CD4-positive, alpha-beta T cell treated with Interleukin-6 for 4 hours (primary cell): ENCODE measurements at regions not wholly inside any gene's neighbourhood (a gene's known extent, or its start where the extent isn't known, plus 50 kb on each side); places are given as distances from the start of the nearest gene placed in this dataset.
A peak's percentile ranks its signal among the peaks of the same experiment; 100 is the strongest.

Source experiments
- DNase-seq: peaks from one replicate; pipeline ENCODE4 v3.0.0-alpha.2; 2020; ENCODE audit warnings: mixed read lengths

DNA sequence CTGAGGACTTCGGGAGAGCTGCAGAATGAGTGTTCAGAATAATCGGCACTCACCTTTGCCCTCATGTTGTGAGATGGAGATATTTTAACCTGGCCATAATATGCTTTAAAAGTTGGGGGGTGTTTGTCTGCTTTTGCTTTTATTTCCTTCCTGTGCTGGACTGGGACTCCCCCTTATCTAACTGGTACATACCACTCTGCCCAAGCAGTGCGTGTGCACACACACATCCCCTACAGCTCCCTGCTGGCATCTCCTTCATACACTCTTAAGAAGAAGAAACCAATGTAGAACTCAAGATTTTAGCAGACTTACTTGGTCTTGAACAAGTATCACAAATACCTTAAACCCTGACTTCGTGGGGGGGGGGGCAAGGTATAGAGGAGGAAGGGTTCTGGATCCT is 146.2 kb upstream of the DMRT1 start:
- no peak for DNase-seq

DNA sequence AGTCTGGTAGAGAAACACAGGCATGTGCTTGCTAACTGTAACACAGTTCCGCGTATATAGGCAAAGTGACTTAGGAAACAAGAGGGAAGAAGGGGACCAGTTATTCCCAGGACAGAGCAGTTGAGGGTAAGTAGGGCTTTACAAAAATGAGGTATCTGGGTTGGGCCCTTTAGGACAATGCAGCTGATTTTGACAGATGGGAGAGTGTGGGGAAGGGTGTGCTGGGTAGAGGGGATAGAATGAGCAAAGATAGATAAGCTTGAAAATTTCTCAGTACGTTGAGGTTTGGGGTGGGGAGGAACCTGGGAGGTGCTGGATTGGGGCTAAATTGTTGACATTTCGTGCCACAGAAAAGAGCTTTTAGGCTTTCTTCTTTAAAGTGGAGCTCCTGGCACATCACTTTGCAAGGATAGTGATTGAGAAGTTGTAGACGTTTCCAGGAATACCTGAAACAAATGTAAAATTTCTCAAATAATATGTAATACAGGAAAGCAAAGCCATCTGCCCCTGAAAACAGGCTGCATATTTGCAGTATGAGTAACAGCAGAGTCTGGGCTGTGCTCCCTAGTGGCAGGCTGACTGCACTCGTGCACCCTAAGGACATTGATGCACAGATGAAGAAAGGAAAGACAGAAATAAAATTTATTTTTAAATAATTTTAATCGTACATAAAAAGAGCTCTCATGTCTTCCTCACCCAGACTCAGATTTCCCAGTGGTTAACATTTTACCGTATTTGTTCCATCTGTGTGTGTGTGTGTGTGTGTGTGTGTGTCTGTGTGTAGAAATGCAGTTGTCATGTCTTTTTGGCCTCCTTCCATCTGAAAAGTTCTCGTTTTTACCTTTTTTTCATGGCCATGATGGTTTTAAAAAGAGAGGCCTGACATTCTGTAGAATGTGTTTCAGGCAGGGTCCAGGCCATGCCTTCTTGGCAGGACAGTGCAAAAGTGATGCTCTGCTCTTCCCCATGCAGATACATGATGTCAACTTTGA is 144.9 kb upstream of the DMRT1 start:
- no peak for DNase-seq

- DNase-seq: no peak
These were observed 143.2 kb upstream of the DMRT1 start for GRCh38 chr9:698276-698675.

- DNase-seq: no peak
These were observed 142.5 kb upstream of the DMRT1 start for GRCh38 chr9:698954-699353.

- DNase-seq: no peak
These were observed 142.1 kb upstream of the DMRT1 start for GRCh38 chr9:699396-699795.

DNA sequence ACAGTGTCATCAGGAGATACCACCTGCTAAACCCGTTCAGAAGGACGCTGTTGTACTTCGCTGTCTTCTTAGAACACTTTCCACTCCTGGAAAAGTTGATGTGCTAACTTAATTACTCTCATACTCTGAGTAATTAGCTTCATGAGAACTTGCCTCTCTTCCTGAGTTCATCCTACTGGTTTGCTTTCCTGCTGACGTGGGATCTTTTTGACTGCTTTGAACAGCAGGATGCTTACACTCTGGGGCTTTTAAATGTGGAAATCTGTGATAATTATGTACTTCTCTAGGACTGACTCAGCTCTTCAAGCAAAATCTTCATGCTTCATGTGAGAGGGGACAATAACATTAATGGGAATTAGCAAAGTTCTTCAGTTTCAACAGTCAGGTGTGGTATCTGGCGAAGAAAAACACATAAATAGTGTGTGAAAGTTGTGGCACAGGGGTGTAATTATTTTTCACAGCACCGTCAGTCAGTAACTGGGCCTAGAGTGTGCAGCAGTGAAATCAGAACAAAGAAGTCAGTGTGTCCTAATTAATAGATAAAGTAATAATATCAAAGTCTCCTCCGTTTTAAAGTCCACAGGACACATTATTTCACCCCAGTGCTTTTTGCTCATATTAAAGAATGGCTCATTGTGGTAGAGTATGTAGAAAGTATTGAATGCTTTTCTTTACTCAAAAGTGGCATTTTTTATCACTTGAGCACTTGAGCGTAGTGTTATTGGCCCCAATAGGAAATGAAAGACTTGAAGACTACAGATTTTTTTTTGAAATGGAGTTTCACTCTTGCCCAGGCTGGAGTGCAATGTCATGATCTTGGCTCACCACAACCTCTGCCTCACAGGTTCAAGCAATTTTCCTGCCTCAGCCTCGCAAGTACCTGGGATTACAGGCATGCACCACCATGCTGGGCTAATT is 140.9 kb upstream of the DMRT1 start:
- DNase-seq: no peak

DNA sequence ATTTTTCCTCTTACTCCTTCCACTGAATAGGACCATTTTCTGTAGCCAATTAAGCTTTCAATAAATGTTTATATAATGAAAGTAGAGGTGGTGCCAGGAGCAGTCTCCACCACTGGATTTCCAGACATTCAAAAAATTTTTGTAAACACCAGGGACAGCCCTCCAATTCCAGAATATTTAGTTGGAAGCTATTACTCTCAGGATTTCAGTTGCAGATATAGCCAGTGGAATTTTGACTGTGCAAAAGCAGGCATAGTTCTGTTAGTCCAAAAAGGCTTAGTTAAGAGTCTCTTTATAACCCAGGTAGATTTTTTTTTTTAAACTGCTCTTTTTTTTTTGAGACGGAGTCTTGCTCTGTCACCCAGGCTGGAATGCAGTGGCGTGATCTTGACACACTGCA is 138.1 kb upstream of the DMRT1 start:
- DNase-seq: no peak

DNA sequence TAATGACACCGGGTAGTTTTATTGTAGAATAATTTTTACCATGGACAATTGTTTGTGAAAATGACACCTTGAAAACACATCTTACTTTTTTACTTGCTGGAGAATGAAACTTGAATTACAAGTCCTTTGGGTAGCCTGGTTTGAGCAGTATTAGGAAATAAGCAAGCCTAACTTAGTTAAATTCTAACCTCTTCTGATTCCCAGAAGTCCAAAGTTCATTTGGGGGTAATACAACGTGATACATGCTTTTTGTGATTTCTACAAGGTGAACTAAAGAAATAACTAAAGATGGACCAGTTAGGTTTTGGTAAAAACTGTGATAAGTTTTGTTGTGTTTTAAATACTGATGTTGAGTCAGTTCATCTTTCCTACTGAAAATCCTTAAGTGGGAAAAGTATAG is 135.4 kb upstream of the DMRT1 start:
- DNase-seq: no peak

- peak; percentile 23 for DNase-seq
These were observed 134.7 kb upstream of the DMRT1 start for GRCh38 chr9:706606-707459.

DNA sequence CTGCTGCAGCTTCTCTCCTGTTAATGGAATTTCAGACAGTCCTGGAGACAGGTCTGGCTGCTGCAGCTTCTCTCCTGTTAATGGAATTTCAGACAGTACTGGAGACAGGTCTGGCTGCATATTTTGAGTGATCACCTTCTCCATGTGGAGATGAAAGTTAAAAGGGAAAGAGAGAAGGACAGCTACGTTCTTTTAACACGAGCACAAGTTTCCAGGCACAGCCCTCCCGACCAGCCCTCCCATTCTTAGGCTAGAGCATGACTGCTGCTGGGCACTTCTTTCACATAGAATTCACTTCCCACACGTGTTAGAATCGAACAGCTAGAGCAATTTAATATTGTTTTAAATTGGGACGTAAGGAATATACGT is 133.3 kb upstream of the DMRT1 start:
- DNase-seq: no peak

DNA sequence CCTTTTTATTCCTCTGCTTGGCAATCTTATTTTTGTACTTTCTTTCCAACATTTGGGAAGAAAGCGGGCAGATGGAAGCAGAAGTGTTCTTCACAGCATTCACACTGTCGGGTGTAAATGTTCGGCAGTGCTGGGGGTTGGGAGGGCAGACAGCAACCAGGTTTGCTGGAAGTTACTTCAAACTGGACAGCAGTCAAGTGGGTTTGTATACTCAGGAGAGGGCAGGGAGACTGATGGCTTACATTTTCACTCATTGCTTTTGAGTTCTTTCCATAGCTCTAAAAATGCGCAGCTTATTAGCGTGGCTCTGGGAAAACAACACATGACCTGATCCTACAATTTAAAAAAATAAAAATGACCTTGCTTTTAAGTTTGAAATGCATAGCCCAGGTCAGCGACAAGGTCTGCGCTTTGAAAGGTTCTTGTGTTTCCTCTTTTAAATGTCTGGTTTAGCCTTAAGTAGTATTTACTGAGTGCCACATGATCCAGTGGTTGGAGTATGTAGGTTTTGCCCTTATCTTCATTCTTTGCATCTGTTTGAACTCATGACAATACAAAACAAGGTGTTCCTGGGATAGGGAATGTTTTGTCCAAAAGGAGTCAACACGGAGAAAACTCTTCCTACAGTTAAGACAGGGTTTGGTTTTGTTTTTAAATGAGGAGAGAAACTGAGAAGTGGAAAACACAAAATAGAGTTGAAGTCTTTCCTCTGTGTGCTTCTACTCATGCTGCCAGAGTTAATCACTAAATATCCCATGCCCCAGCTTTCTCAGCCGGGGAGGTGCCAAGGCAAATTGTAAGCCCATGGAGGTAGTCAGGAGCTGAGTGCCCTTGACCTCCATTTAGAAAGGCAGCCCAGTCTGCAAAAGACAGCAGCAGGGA is 132.7 kb upstream of the DMRT1 start:
- DNase-seq: no peak

DNA sequence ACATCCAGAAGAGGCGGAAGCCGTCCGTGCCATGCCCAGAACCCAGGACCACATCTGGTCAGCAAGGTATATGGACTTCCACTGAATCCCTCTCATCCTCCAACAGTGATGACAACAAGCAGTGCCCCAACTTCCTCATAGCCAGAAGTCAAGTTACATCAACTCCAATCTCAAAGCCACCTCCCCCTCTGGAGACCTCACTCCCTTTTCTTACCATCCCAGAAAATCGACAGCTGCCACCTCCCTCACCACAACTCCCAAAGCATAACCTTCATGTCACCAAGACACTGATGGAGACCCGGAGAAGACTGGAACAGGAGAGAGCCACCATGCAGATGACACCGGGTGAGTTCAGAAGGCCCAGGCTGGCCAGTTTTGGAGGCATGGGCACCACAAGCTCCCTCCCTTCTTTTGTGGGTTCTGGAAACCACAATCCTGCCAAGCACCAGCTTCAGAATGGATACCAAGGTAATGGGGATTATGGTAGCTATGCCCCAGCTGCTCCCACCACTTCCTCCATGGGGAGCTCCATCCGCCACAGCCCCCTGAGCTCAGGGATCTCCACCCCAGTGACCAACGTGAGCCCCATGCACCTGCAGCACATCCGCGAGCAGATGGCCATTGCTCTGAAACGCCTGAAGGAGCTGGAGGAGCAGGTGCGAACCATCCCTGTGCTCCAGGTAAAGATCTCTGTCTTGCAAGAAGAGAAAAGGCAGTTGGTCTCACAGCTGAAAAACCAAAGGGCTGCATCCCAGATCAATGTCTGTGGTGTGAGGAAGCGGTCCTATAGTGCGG is 130.3 kb upstream of the DMRT1 start:
- no peak for DNase-seq

- DNase-seq: no peak
These were observed 129.5 kb upstream of the DMRT1 start for GRCh38 chr9:711761-712553.

GRCh38 chr9:712643-713042 is 128.9 kb upstream of the DMRT1 start:
- no peak for DNase-seq

- DNase-seq: no peak
These were observed 128.4 kb upstream of the DMRT1 start for GRCh38 chr9:713091-713490.

GRCh38 chr9:714675-715074 is 126.8 kb upstream of the DMRT1 start:
- DNase-seq: no peak

- DNase-seq: no peak
These were observed 126.2 kb upstream of the DMRT1 start for GRCh38 chr9:715300-715699.

DNA sequence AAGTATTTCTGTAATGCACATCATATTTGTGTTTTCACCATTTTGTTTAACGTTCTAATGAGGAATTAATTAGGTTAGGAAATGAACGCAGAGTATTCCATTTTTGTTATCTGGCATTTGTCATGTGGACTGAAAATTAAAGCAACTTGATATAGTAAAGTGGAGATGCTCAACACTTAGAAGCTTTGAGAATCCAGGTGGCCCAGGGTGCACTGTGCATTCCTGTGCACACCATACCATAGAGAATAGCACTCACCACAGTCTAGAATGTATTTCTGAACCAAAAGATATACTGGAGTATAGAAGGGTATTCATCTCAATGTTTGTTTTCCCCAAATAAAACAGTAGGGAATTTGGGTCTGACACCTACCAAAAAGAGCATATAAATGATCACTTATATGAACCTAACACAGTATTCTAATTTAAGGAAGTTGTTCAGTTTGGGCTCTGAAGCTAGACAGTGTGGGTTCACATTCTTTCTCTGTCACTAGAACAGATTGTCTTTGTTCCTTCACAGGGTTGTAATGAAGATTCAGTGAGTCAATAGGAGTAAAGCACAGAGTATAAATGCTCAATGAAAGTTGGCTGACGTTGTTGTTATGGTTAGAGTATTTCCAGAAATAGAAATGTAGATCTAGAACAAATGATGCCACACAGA is 125.6 kb upstream of the DMRT1 start:
- DNase-seq: no peak

GRCh38 chr9:717722-718121 is 123.8 kb upstream of the DMRT1 start:
- DNase-seq: no peak
